Esophagus squamous epithelium (tissue), 5 donors: ENCODE measurements at regions not wholly inside any gene's neighbourhood (a gene's known extent, or its start where the extent isn't known, plus 50 kb on each side); places are given as distances from the start of the nearest gene placed in this dataset.

Experiments used
- DNase-seq: peaks from one replicate; lab custom pipeline; 2025; lab: John Stamatoyannopoulos, UW
- H3K27ac ChIP-seq, 4 donors: fragments of 200-600 bp; sonication (generic); one replicate each; pipeline ENCODE4 v1.5.1; 2016 to 2019; ENCODE audit warnings: mild to moderate bottlenecking in 1 of 4
- H3K27me3 ChIP-seq, 4 donors: fragments of 200-600 bp; sonication (generic); 1 replicate in 3 of 4; 2 replicates in 1 of 4; pipeline versions ENCODE4 v1.5.1 to v1.6.0; 2017 to 2021; ENCODE audit warnings: antibody characterized with exemption in 1 of 4
- H3K36me3 ChIP-seq, 3 donors: fragments of 200-600 bp; sonication (generic); one replicate each; pipeline ENCODE4 v1.5.1; 2016 to 2019
- H3K4me1 ChIP-seq, 3 donors: fragments of 200-600 bp; sonication (generic); one replicate each; pipeline ENCODE4 v1.5.1; 2017 to 2019
- H3K4me3 ChIP-seq, 4 donors: fragments of 200-600 bp; sonication (generic); 1 replicate in 3 of 4; 2 replicates in 1 of 4; pipeline ENCODE4 v1.5.1; 2016 to 2019; ENCODE audit warnings: mild to moderate bottlenecking in 2 of 4, moderate library complexity in 1 of 4
- H3K9me3 ChIP-seq, 3 donors: fragments of 200-600 bp; sonication (generic); one replicate each; pipeline ENCODE4 v1.5.1; 2016 to 2019
- CTCF ChIP-seq, 6 experiments: fragments of 450-650 bp in 4 of 6; fragments of 200-600 bp in 2 of 6; sonication (generic) in 2 of 6; IDR thresholded peaks; one replicate each; pipeline ENCODE4 v1.5.1; 2016 to 2019; ENCODE audit warnings: antibody characterized with exemption in 6 of 6, mild to moderate bottlenecking in 4 of 6, moderate library complexity in 4 of 6
- POLR2A ChIP-seq, 4 donors: fragments of 450-650 bp; IDR thresholded peaks; one replicate each; pipeline ENCODE4 v1.6.1; 2017; ENCODE audit warnings: antibody characterized with exemption in 4 of 4, mild to moderate bottlenecking in 4 of 4, moderate library complexity in 3 of 4
- WGBS, 2 donors: methylation state at CpG; one replicate each; pipeline ENCODE4 v1.1.5; 2018; 5-methylcytosine and 5-hydroxymethylcytosine counted together
- intact Hi-C: fragments of 100-400 bp; cut with DNase I; formaldehyde crosslinking; loops from one replicate; pipeline ENCODE4 v1.15.0; 2022
- donor health status: DM: yes; HTN: yes; CAD: no.

- H3K27me3 ChIP-seq = no peaks in the 10 kb centered on the region
- no peak overlapping the region for H3K27ac ChIP-seq
- intact Hi-C loops = no loop called here
- TF ChIP-seq POLR2A (IDR thresholded peaks at IDR 0.05) (no peak), CTCF (IDR thresholded peaks at IDR 0.05) (no peak)
- H3K36me3 ChIP-seq = no peaks in the 10 kb centered on the region
- H3K4me1 ChIP-seq = no peaks in the 10 kb centered on the region
- 91 to 95% methylated on average over 3 to 4 of the region's 4 CpGs for WGBS, 2 donors
- DNase-seq = no peak
- peaks cover 0 to 14% (median 0%) of the 10 kb centered on the region in 3 donors for H3K9me3 ChIP-seq
- H3K4me3 ChIP-seq = no peak overlapping the region
Observed at GRCh38 chr7:46507560-46507959, 586.5 kb upstream of the IGFBP3 start.

GRCh38 chr7:46494441-46494840, 573.4 kb upstream of the IGFBP3 start:
- WGBS, 2 donors = 79 to 91% methylated on average over 3 of the region's 3 CpGs
- Histone ChIP-seq H3K36me3 (no peaks in the 10 kb centered on the region), H3K9me3 (no peaks in the 10 kb centered on the region), H3K4me3 (no peak overlapping the region), H3K27ac (no peak overlapping the region), H3K4me1 (peaks cover 0 to 5% (median 0%) of the 10 kb centered on the region in 3 donors), H3K27me3 (no peaks in the 10 kb centered on the region)
- DNase-seq = no peak
- TF ChIP-seq POLR2A (IDR thresholded peaks at IDR 0.05) = no peak
- no peak for TF ChIP-seq CTCF (IDR thresholded peaks at IDR 0.05)
- intact Hi-C loops = no loop called here

GRCh38 chr7:46494028-46494427, 573.0 kb upstream of the IGFBP3 start:
- Histone ChIP-seq H3K9me3 (no peaks in the 10 kb centered on the region), H3K36me3 (no peaks in the 10 kb centered on the region), H3K4me1 (peaks cover 0 to 5% (median 0%) of the 10 kb centered on the region in 3 donors), H3K27me3 (no peaks in the 10 kb centered on the region), H3K27ac (no peak overlapping the region), H3K4me3 (no peak overlapping the region)
- no peak for DNase-seq
- TF ChIP-seq POLR2A (IDR thresholded peaks at IDR 0.05) (no peak), CTCF (IDR thresholded peaks at IDR 0.05) (no peak)
- intact Hi-C loops = no loop called here

- Histone ChIP-seq H3K27ac (no peak overlapping the region), H3K36me3 (no peaks in the 10 kb centered on the region), H3K27me3 (no peaks in the 10 kb centered on the region), H3K9me3 (no peaks in the 10 kb centered on the region), H3K4me3 (no peak overlapping the region), H3K4me1 (peaks cover 0 to 5% (median 0%) of the 10 kb centered on the region in 3 donors)
- TF ChIP-seq POLR2A (IDR thresholded peaks at IDR 0.05) (no peak), CTCF (IDR thresholded peaks at IDR 0.05) (no peak)
- no peak for DNase-seq
- 91 to 92% methylated on average over 4 of the region's 4 CpGs for WGBS, 2 donors
- intact Hi-C loops = no loop called here
Observed at GRCh38 chr7:46493196-46493595, 572.1 kb upstream of the IGFBP3 start.

GRCh38 chr7:46492466-46492865, 571.4 kb upstream of the IGFBP3 start:
- Histone ChIP-seq H3K27me3 (no peaks in the 10 kb centered on the region), H3K4me1 (peaks cover 0 to 5% (median 0%) of the 10 kb centered on the region in 3 donors), H3K4me3 (no peak overlapping the region), H3K36me3 (no peaks in the 10 kb centered on the region), H3K9me3 (no peaks in the 10 kb centered on the region), H3K27ac (no peak overlapping the region)
- WGBS, 2 donors = 30 to 57% methylated on average over 1 of the region's 1 CpG
- no peak for DNase-seq
- intact Hi-C loops = no loop called here
- no peak for TF ChIP-seq POLR2A (IDR thresholded peaks at IDR 0.05)
- no peak for TF ChIP-seq CTCF (IDR thresholded peaks at IDR 0.05)
